NCI-H2196 (cell line): ENCODE measurements at regions not wholly inside any gene's neighbourhood (a gene's known extent, or its start where the extent isn't known, plus 50 kb on each side); places are given as distances from the start of the nearest gene placed in this dataset.

Experiments
- DNase-seq: peaks from one replicate; lab custom pipeline; 2025; ENCODE audit not compliant: unreplicated experiment; lab: John Stamatoyannopoulos, UW

- no peak for DNase-seq
Observed at GRCh38 chr20:24862606-24863005, 86.5 kb upstream of the CST7 start.

- no peak for DNase-seq
Observed at GRCh38 chr20:24863356-24863755, 85.7 kb upstream of the CST7 start.

- DNase-seq, result no peak
Observed at GRCh38 chr20:24866008-24866407, 83.1 kb upstream of the CST7 start.

GRCh38 chr20:24866742-24867141, 82.3 kb upstream of the CST7 start:
- no peak for DNase-seq

GRCh38 chr20:24867556-24867955, 81.5 kb upstream of the CST7 start:
- no peak for DNase-seq

GRCh38 chr20:24868396-24868927, 80.6 kb upstream of the CST7 start:
- no peak for DNase-seq

- DNase-seq, result no peak
Observed at GRCh38 chr20:24868959-24869358, 80.1 kb upstream of the CST7 start.

GRCh38 chr20:24870057-24870456, 79.0 kb upstream of the CST7 start:
- DNase-seq, result no peak

- DNase-seq, result no peak
Observed at GRCh38 chr20:24870881-24871280, 78.2 kb upstream of the CST7 start.

- DNase-seq, result no peak
Observed at GRCh38 chr20:24871480-24872213, 77.4 kb upstream of the CST7 start.

GRCh38 chr20:24872291-24873024, 76.6 kb upstream of the CST7 start:
- peak; percentile 4 for DNase-seq

GRCh38 chr20:24873025-24873620, 75.9 kb upstream of the CST7 start:
- DNase-seq, result no peak

GRCh38 chr20:24875078-24875477, 74.0 kb upstream of the CST7 start:
- DNase-seq, result no peak

- no peak for DNase-seq
Observed at GRCh38 chr20:24877652-24878051, 71.4 kb upstream of the CST7 start.

- no peak for DNase-seq
Observed at GRCh38 chr20:24878657-24879056, 70.4 kb upstream of the CST7 start.

- no peak for DNase-seq
Observed at GRCh38 chr20:24879875-24880274, 69.2 kb upstream of the CST7 start.

- no peak for DNase-seq
Observed at GRCh38 chr20:24880356-24880755, 68.7 kb upstream of the CST7 start.

GRCh38 chr20:24890286-24890685, 58.8 kb upstream of the CST7 start:
- DNase-seq, result no peak

GRCh38 chr20:24891546-24892393, 57.3 kb upstream of the CST7 start:
- DNase-seq, result no peak

GRCh38 chr20:24892522-24892921, 56.5 kb upstream of the CST7 start:
- no peak for DNase-seq

- DNase-seq, result no peak
Observed at GRCh38 chr20:24892931-24893330, 56.1 kb upstream of the CST7 start.
